Astrocyte (in vitro differentiated cells and primary cell): ENCODE measurements at regions not wholly inside any gene's neighbourhood (a gene's known extent, or its start where the extent isn't known, plus 50 kb on each side); places are given as distances from the start of the nearest gene placed in this dataset.

ENCODE experiments used
- DNase-seq: peaks from one replicate; pipeline ENCODE4 v3.0.0-alpha.2; 2010; ENCODE audit warnings: low read depth
- FAIRE-seq: peaks from 2 replicates; lab custom pipeline; 2011; peaks lifted over from hg19 to GRCh38; lab: Jason Lieb, UNC
- H2AFZ ChIP-seq: 2 replicates; pipeline ENCODE4 v1.6.0; 2012; ENCODE audit warnings: low read depth, low read length, inconsistent platforms
- H3K27ac ChIP-seq: 2 replicates; pipeline ENCODE4 v1.5.1; 2011; ENCODE audit warnings: low read depth, low read length, inconsistent platforms
- H3K27me3 ChIP-seq: 2 replicates; pipeline ENCODE4 v1.6.0; 2011; ENCODE audit warnings: low read length, inconsistent platforms; ENCODE audit not compliant: insufficient read depth
- H3K36me3 ChIP-seq: 2 replicates; pipeline ENCODE4 v1.5.1; 2011; ENCODE audit warnings: low read length, inconsistent platforms; ENCODE audit not compliant: insufficient read depth
- H3K4me1 ChIP-seq: 2 replicates; pipeline ENCODE4 v1.5.1; 2011; ENCODE audit warnings: low read length, inconsistent platforms; ENCODE audit not compliant: insufficient read depth
- H3K4me2 ChIP-seq: 2 replicates; pipeline ENCODE4 v1.6.0; 2012; ENCODE audit warnings: low read length, inconsistent platforms
- H3K4me3 ChIP-seq: 2 replicates; pipeline ENCODE4 v1.5.1; 2011; ENCODE audit warnings: low read depth, mild to moderate bottlenecking, low read length, inconsistent platforms; ENCODE audit not compliant: insufficient read depth
- H3K79me2 ChIP-seq: 2 replicates; pipeline ENCODE4 v1.6.0; 2012; ENCODE audit warnings: mild to moderate bottlenecking, low read length, inconsistent platforms; ENCODE audit not compliant: insufficient read depth
- H3K9ac ChIP-seq: 2 replicates; pipeline ENCODE4 v1.6.0; 2012; ENCODE audit warnings: mild to moderate bottlenecking, low read length, inconsistent platforms
- H3K9me3 ChIP-seq: 2 replicates; pipeline ENCODE4 v1.5.1; 2012; ENCODE audit warnings: low read depth, mild to moderate bottlenecking, low read length, inconsistent platforms; ENCODE audit not compliant: insufficient read depth
- H4K20me1 ChIP-seq: 2 replicates; pipeline ENCODE4 v1.6.0; 2012; ENCODE audit warnings: low read length, inconsistent platforms; ENCODE audit not compliant: insufficient read depth
- H3K27ac Mint-ChIP-seq: one replicate; pipeline ENCODE4 v1.8.0; 2021; ENCODE audit warnings: mild to moderate bottlenecking, mixed read lengths; ENCODE audit not compliant: unreplicated experiment
- H3K27me3 Mint-ChIP-seq: one replicate; pipeline ENCODE4 v1.8.0; 2021; ENCODE audit warnings: low read depth, mixed read lengths; ENCODE audit not compliant: unreplicated experiment
- H3K36me3 Mint-ChIP-seq: one replicate; pipeline ENCODE4 v1.8.0; 2021; ENCODE audit warnings: low read depth, mixed read lengths; ENCODE audit not compliant: unreplicated experiment
- H3K4me1 Mint-ChIP-seq: one replicate; pipeline ENCODE4 v1.8.0; 2021; ENCODE audit warnings: low read depth, mixed read lengths; ENCODE audit not compliant: unreplicated experiment
- H3K4me3 Mint-ChIP-seq: one replicate; pipeline ENCODE4 v1.8.0; 2021; ENCODE audit warnings: mild to moderate bottlenecking, moderate library complexity, mixed read lengths; ENCODE audit not compliant: unreplicated experiment
- H3K9me3 Mint-ChIP-seq: one replicate; pipeline ENCODE4 v1.8.0; 2021; ENCODE audit warnings: mild to moderate bottlenecking, mixed read lengths; ENCODE audit not compliant: unreplicated experiment
- EZH2 ChIP-seq: IDR thresholded peaks from 2 replicates; pipeline ENCODE4 v1.6.1; 2012; ENCODE audit warnings: mild to moderate bottlenecking, low read length, inconsistent platforms; ENCODE audit not compliant: insufficient read depth
- TF ChIP-seq, protein P1 (sequence below): IDR thresholded peaks from 2 replicates; pipeline ENCODE4 v1.5.1; 2011; ENCODE audit warnings: low read depth, mild to moderate bottlenecking, inconsistent platforms, low read length, moderate library complexity; ENCODE audit not compliant: insufficient read depth

DNA sequence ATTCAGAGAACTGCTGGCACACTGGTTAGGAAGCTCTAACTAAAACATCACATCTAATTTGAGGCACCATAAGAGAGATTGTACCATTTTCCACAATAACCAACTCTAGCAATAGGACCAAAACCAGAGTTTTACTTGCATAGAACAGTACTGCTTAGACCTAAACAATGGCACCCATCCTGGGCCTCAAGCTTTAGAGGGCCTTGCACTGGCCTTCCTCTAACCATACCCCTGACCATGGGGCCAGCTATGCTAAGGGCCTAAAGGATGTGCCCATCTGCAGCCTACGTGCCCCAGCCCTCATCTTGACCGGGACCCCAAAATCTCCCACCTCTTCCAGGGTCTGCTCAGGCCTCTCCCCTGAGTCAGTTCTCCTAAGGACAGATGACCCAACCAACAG, 74.4 kb upstream of the ARHGAP32 start:
- no peaks in the 10 kb centered on the region for H3K9me3 ChIP-seq
- H3K4me3 ChIP-seq = no peak overlapping the region
- Mint-ChIP-seq H3K4me1 (peaks cover 14% of the 10 kb centered on the region), H3K27ac (no peak overlapping the region), H3K4me3 (no peak overlapping the region), H3K9me3 (no peaks in the 10 kb centered on the region), H3K36me3 (peaks cover 5% of the 10 kb centered on the region), H3K27me3 (no peaks in the 10 kb centered on the region)
- no peak overlapping the region for H3K9ac ChIP-seq
- no peaks in the 10 kb centered on the region for H3K27me3 ChIP-seq
- H2AFZ ChIP-seq = no peak overlapping the region
- peaks cover 95% of the 10 kb centered on the region for H3K79me2 ChIP-seq
- no peak overlapping the region for H3K4me2 ChIP-seq
- no peak for TF ChIP-seq EZH2
- TF ChIP-seq, protein P1, sequence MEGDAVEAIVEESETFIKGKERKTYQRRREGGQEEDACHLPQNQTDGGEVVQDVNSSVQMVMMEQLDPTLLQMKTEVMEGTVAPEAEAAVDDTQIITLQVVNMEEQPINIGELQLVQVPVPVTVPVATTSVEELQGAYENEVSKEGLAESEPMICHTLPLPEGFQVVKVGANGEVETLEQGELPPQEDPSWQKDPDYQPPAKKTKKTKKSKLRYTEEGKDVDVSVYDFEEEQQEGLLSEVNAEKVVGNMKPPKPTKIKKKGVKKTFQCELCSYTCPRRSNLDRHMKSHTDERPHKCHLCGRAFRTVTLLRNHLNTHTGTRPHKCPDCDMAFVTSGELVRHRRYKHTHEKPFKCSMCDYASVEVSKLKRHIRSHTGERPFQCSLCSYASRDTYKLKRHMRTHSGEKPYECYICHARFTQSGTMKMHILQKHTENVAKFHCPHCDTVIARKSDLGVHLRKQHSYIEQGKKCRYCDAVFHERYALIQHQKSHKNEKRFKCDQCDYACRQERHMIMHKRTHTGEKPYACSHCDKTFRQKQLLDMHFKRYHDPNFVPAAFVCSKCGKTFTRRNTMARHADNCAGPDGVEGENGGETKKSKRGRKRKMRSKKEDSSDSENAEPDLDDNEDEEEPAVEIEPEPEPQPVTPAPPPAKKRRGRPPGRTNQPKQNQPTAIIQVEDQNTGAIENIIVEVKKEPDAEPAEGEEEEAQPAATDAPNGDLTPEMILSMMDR = no peak
- FAIRE-seq = no peak
- peaks cover 61% of the 10 kb centered on the region for H4K20me1 ChIP-seq
- DNase-seq = no peak
- H3K4me1 ChIP-seq = no peaks in the 10 kb centered on the region
- no peak overlapping the region for H3K27ac ChIP-seq
- H3K36me3 ChIP-seq = no peaks in the 10 kb centered on the region

DNA sequence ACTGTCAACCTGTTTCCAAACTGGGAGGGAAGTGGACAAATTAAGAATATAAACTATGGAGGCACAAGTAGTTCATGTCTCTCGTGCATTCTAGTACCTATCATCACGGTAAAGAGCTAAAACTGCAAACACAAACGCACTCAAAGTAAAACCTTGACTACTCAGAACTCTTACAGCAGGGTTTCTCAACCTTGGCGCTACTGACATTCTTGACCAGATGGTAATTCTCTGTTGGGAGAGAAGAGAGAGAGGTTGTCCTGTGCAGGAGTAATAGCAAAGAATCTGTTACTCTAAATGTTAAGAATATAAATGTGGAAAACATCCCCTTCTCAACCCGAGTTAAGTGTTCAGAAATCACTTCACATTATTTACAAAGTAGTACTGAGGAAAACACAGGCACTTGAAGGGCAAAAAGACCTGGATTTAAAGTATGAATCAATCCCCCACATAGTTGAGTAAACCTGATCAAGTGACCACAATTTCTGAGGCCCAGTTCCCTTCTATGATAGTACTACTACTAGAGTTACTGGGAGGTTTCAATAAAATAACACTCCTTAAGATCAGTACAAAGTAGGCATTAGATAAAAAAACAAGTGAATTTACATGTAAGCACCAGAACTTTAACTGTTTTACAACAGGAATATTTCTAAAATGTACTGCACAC, 73.1 kb upstream of the ARHGAP32 start:
- FAIRE-seq (no peak), DNase-seq (no peak)
- Histone ChIP-seq H4K20me1 (peaks cover 48% of the 10 kb centered on the region), H3K4me3 (no peak overlapping the region), H3K9me3 (no peaks in the 10 kb centered on the region), H3K9ac (no peak overlapping the region), H3K4me2 (no peak overlapping the region), H3K27me3 (no peaks in the 10 kb centered on the region), H3K27ac (no peak overlapping the region), H3K79me2 (peaks cover 94% of the 10 kb centered on the region), H3K36me3 (no peaks in the 10 kb centered on the region), H2AFZ (no peak overlapping the region), H3K4me1 (no peaks in the 10 kb centered on the region)
- Mint-ChIP-seq H3K4me3 (no peak overlapping the region), H3K36me3 (peaks cover 1% of the 10 kb centered on the region), H3K9me3 (no peaks in the 10 kb centered on the region), H3K27ac (no peak overlapping the region), H3K27me3 (no peaks in the 10 kb centered on the region), H3K4me1 (peaks cover 16% of the 10 kb centered on the region)
- TF ChIP-seq EZH2 = no peak
- TF ChIP-seq, protein P1 = no peak

DNA sequence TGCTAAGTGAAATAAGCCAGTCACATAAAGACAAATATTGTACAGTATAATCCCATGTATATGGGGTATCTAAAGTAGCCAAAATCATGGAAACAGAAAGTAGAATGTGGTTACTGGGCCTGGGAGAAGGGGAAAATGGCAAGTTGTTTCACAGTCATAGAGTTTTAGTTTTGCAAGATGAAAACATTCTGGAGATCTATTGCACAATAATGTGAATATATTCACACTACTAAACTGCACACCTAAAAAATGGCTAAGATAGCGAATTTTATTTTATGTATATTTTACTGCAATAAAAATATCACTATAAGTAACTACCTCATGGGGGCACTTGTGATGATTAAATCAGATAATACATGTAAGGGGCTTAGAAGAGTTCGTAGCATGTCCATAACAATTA, 72.0 kb upstream of the ARHGAP32 start:
- H3K36me3 ChIP-seq = no peaks in the 10 kb centered on the region
- H3K4me3 ChIP-seq = no peak overlapping the region
- H3K36me3 Mint-ChIP-seq = no peaks in the 10 kb centered on the region
- H3K27me3 Mint-ChIP-seq = no peaks in the 10 kb centered on the region
- no peak overlapping the region for H3K27ac ChIP-seq
- H2AFZ ChIP-seq = no peak overlapping the region
- FAIRE-seq (no peak), DNase-seq (no peak)
- no peaks in the 10 kb centered on the region for H3K9me3 Mint-ChIP-seq
- no peaks in the 10 kb centered on the region for H3K27me3 ChIP-seq
- H3K9ac ChIP-seq = no peak overlapping the region
- peaks cover 94% of the 10 kb centered on the region for H3K79me2 ChIP-seq
- no peak overlapping the region for H3K4me2 ChIP-seq
- peaks cover 45% of the 10 kb centered on the region for H4K20me1 ChIP-seq
- H3K4me3 Mint-ChIP-seq = no peak overlapping the region
- no peak overlapping the region for H3K27ac Mint-ChIP-seq
- no peak for TF ChIP-seq EZH2
- TF ChIP-seq, protein P1 = no peak
- no peaks in the 10 kb centered on the region for H3K4me1 ChIP-seq
- H3K4me1 Mint-ChIP-seq = peaks cover 25% of the 10 kb centered on the region
- no peaks in the 10 kb centered on the region for H3K9me3 ChIP-seq
